ENCODE measurements at regions not wholly inside any gene's neighbourhood (a gene's known extent, or its start where the extent isn't known, plus 50 kb on each side); places are given as distances from the start of the nearest gene placed in this dataset.

DNA sequence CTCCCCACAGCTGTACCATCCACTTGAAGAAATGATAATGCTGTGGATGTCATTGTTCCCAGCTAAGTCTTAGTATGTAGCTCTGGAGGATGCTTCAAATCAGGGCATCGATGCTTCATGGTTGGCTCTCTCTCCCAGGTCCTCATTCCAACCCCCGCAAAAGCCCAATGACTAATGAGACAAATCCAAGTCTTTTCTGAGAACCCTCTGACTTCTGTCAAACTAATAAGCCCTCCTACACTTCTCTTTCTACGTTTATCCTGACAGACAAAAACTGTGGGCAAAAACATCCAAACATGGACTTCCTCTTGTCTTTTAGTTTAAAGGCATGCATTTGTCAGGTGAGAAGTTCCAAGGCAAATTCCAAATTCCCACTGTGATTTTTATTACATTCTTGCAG lies 260.4 kb upstream of the TAC1 start:
- DNase-seq = no peak

- DNase-seq = peak; percentile 69
Measured at GRCh38 chr7:97479740-97480290, 252.1 kb upstream of the TAC1 start.

- peak; percentile 78 for DNase-seq
Measured at GRCh38 chr7:97480772-97481390, 251.0 kb upstream of the TAC1 start.

- DNase-seq = no peak
Measured at GRCh38 chr7:97495487-97495886, 236.4 kb upstream of the TAC1 start.

DNA sequence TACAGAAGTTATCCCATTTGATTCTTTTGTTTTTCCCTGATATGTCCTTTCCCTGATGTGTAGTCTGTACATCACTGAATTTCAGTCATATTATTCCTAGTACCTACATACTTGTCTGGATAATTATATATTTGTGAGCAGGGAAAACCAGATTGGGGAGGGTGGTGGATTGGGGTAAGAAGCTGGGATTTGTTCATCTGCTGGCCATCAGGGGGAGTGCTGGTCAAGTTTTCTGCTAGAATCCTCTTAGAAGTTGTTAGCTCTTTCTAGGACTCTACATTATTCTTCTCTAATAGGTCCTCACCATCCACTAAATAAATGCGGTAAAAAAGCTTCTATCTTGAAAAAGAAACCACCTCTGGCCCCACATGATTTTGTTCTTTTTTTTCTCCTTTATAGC lies 232.7 kb upstream of the TAC1 start:
- no peak for DNase-seq

GRCh38 chr7:97503367-97504094 lies 228.4 kb upstream of the TAC1 start:
- DNase-seq = no peak

DNA sequence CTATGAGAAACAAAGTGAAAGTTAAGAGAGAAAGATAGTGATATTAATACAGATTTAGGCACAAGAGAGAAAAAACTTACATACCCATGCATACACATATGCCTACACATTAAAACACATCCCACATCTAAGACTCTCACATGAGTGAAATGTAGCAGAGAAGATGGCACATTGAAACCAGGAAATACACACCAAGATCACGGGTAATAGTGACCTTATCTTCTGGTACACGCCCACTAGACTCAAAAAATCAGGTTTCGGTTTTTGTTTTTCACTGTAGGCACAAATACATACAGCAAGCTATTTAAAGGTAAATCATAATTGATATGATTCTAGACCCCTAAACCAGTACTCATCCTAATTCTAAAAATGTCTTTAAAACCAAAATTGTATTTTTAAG lies 225.2 kb upstream of the TAC1 start:
- DNase-seq = no peak

- no peak for DNase-seq
Measured at GRCh38 chr7:97512441-97513207, 219.3 kb upstream of the TAC1 start.

GRCh38 chr7:97513326-97513725 lies 218.6 kb upstream of the TAC1 start:
- no peak for DNase-seq

DNA sequence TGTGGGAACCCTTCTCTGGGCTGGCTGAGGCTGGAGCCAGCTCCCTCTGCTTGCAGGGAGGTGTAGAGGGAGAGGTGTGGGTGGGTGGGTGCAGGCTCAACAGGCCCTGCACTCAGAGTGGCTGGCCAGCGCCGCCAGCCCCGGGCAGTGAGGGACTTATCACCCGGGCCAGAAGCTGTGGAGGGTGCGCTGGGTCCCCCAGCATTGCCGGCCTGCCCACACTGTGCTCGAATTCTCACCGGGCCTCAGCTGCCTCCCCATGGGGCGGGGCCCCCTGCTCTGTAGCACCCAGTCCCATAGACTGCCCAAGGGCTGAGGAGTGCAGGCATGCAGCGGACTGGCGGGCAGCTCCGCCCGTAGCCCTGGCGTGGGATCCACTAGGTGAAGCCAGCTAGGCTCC lies 190.7 kb upstream of the TAC1 start:
- DNase-seq = no peak

DNA sequence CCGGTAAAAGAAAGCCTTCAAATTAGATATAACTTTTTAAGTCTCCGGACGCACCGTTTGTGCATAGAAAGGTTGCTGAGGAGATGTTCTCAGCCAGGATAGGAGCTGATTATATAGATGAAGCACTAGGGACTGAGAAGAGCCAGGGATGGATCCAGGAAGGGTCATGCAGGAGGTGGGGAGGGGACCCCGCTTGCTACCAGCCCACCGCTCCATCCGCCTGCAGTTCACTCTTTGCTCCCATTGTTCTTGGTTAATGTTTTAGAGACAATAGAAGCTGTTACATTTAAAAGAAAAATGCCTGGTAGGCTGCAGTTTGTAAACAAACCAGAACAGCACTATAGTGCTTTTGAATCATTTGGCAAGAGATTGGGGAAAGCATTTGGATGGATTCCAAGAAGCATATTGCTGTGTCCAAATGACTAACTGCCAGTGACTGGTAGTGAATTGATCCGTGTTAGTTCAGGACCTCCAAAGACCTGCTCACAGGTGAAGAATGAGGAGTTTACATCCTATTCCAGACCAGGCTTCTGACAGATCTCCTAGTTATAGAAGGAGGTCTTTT lies 175.9 kb upstream of the TAC1 start:
- no peak for DNase-seq

DNA sequence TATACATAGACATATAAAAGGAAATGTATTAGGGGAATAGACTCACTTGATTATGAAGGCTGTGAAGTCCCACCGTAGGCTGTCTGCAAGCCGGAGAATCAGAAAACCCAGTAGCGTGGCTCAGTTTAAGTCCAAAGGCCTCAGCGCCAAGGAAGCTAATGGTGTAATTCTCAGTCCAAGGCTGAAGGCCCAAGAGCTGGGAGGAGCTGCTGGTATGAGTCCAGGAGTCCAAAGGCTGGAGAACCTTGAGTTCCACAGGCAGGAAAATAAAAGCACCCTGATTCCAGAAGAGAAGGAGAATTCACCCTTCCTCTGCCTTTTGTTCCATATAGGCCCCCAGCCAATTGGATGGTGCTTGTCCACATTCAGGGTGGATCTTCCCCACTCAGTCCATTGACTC lies 166.2 kb upstream of the TAC1 start:
- no peak for DNase-seq

- no peak for DNase-seq
Measured at GRCh38 chr7:97573065-97573464, 158.8 kb upstream of the TAC1 start.

GRCh38 chr7:97576043-97576442 lies 155.8 kb upstream of the TAC1 start:
- DNase-seq = no peak

DNA sequence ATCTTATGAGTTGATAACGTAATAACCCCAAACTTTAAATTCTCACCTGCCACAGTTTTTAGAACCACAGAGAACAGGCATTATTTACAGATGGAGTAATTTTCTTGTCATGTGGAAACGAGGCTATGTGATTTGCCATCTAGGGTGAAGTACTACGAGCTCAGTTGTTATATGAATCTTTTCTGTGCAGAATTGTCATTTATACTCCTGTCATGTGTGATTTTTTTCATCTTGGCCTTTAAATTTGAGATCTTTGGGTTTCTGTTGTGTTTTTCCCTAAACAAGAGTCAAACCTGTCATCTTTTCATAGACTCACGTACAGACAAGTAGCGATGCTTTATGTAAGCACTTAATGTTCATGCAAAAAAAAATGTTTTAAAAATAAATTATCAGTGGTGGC lies 153.7 kb upstream of the TAC1 start:
- no peak for DNase-seq

DNA sequence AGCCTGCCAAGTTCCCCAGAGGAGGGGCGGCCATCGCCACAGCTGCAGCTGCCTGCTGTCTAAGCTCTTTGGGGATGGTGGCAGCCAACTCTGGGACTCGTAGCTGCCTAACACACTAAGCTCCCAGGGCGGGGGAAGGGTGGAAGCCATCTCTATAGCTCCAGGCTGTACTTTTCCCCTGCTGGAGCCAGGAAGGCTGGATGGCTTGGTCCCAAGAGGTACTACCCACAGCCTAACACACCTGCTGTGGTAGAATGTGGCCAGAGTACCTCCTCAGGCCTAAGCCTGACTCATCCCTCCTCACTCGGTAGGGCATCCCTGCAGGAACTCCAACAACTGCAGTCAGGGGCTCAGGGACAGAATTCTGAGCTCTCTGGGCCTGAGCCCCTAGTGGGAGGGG lies 151.7 kb upstream of the TAC1 start:
- DNase-seq = no peak

GRCh38 chr7:97595439-97595838 lies 136.4 kb upstream of the TAC1 start:
- no peak for DNase-seq

- DNase-seq = no peak
Measured at GRCh38 chr7:97601931-97602457, 129.9 kb upstream of the TAC1 start.

DNA sequence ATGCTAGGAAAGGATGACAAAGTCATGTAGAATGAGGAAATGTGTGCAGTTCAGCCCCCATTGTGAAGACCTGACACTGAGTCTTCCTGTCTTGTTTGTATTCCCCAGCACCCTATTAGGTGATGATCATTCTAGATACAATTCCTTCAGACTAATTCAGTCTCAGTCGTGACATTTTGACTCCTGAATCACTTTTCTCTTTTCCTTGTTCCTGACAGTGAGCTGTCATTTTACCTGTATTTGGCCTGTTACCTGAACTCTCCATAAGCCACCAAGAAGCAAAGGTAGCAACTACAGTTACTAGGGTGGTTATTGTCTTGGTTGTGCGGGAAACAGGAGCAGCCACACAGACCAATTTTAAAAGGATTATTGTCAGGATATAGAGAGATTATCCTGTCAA lies 111.4 kb upstream of the TAC1 start:
- no peak for DNase-seq

- DNase-seq = no peak
Measured at GRCh38 chr7:97623333-97623732, 108.6 kb upstream of the TAC1 start.

GRCh38 chr7:97630116-97630515 lies 101.8 kb upstream of the TAC1 start:
- DNase-seq = no peak

- no peak for DNase-seq
Measured at GRCh38 chr7:97635622-97636021, 96.3 kb upstream of the TAC1 start.

GRCh38 chr7:97639036-97639435 lies 92.8 kb upstream of the TAC1 start:
- DNase-seq = no peak

Measured in NCI-H524 treated with DMSO at 0.1 percent for 48 hours (cell line).